HCT116 (cell line): ENCODE measurements at regions not wholly inside any gene's neighbourhood (a gene's known extent, or its start where the extent isn't known, plus 50 kb on each side); places are given as distances from the start of the nearest gene placed in this dataset.

Source experiments
- ATAC-seq: fragments of 200-7000 bp; cut with Tn5 transposase; 2 replicates; pipeline ENCODE4 v1.9.1; 2020; ENCODE audit warnings: mild to moderate bottlenecking, moderate library complexity
- BruUV-seq: library from RNA; stranded (reverse); fragments of 400-500 nt; replicated peaks from 2 replicates; lab custom pipeline; 2021; lab: Mats Ljungman, UMichigan
- CTCF ChIA-PET: fragments of 300-600 bp; sonication (Branson Sonifier 250); formaldehyde crosslinking; loops from one replicate; lab custom pipeline; 2021; ENCODE audit warnings: antibody characterized with exemption; lab: Charles Lee
- POLR2A ChIA-PET: fragments of 300-600, 350-600 bp; sonication (Branson Sonifier 250); formaldehyde crosslinking; loops from one replicate; lab custom pipeline; 2021; ENCODE audit warnings: antibody characterized with exemption; lab: Charles Lee
- RAD21 ChIA-PET, 2 experiments: fragments of 300-600 bp; sonication (Branson Sonifier 250); formaldehyde crosslinking; loops; one replicate each; lab custom pipeline; 2023; ENCODE audit warnings: low total read pairs in 2 of 2; ENCODE audit not compliant: uncharacterized antibody in 2 of 2, unreplicated experiment in 2 of 2, low non-redundant PET in 1 of 2; lab: Charles Lee
- DNase-seq: peaks from one replicate; pipeline ENCODE4 v3.0.0-alpha.2; 2010; ENCODE audit warnings: low read depth, low spot score
- H2AFZ ChIP-seq: fragments of 200-600 bp; shearing (Covaris generic), sonication (generic); 2 replicates; pipeline ENCODE4 v1.6.1; 2017; ENCODE audit warnings: low read depth, mixed run types, mixed read lengths, antibody characterized with exemption, low read length; ENCODE audit not compliant: poor library complexity, severe bottlenecking
- H3K27ac ChIP-seq: 2 replicates; pipeline ENCODE4 v1.5.1; 2012; ENCODE audit warnings: low read depth, low read length
- H3K27me3 ChIP-seq: fragments of 200-600 bp; sonication (generic); 2 replicates; pipeline ENCODE4 v1.6.1; 2016; ENCODE audit warnings: mixed run types, low read length, mixed read lengths; ENCODE audit not compliant: insufficient read depth
- H3K36me3 ChIP-seq, 2 experiments: fragments of 200-500 bp in 1 of 2; fragments of 200-600 bp in 1 of 2; sonication (Bioruptor generic) in 1 of 2; sonication (generic) in 1 of 2; 2 replicates each; pipeline versions ENCODE4 v1.5.1 to v1.6.1; 2014 to 2016; ENCODE audit warnings: low read length in 2 of 2, inconsistent platforms in 1 of 2, mixed read lengths in 1 of 2, mixed run types in 1 of 2; ENCODE audit not compliant: insufficient read depth in 2 of 2, control insufficient read depth in 1 of 2
- H3K4me1 ChIP-seq, 2 experiments: fragments of 200-600 bp in 1 of 2; sonication (generic) in 1 of 2; 2 replicates each; pipeline versions ENCODE4 v1.5.1 to v1.6.1; 2012 to 2017; ENCODE audit warnings: low read length in 2 of 2, inconsistent platforms in 1 of 2, mild to moderate bottlenecking in 1 of 2, mixed read lengths in 1 of 2, mixed run types in 1 of 2, moderate library complexity in 1 of 2; ENCODE audit not compliant: insufficient read depth in 2 of 2, control insufficient read depth in 1 of 2
- H3K4me2 ChIP-seq: fragments of 200-600 bp; sonication (generic); 2 replicates; pipeline ENCODE4 v1.6.1; 2017; ENCODE audit warnings: mixed run types, low read length, mixed read lengths
- H3K4me3 ChIP-seq, 2 experiments: fragments of 200-600 bp in 1 of 2; sonication (generic) in 1 of 2; replicated peaks in 1 of 2; 2 replicates each; pipeline ENCODE4 v1.5.1; 2011 to 2016; ENCODE audit warnings: low read length in 2 of 2, control low read depth in 1 of 2, low read depth in 1 of 2, mild to moderate bottlenecking in 1 of 2, mixed read lengths in 1 of 2, mixed run types in 1 of 2
- H3K79me2 ChIP-seq: fragments of 200-600 bp; sonication (generic); 2 replicates; pipeline ENCODE4 v1.6.1; 2017; ENCODE audit warnings: mild to moderate bottlenecking, mixed run types, low read length, moderate library complexity, mixed read lengths; ENCODE audit not compliant: insufficient read depth
- H3K9ac ChIP-seq: fragments of 200-600 bp; sonication (generic); 2 replicates; pipeline ENCODE4 v1.6.1; 2016; ENCODE audit warnings: low read length, mixed read lengths
- H3K9me2 ChIP-seq: fragments of 200-600 bp; sonication (generic), shearing (Covaris generic); 2 replicates; pipeline ENCODE4 v1.6.1; 2017; ENCODE audit warnings: mixed run types, mild to moderate bottlenecking, moderate library complexity; ENCODE audit not compliant: insufficient read depth
- H3K9me3 ChIP-seq, 2 experiments: fragments of 200-500 bp in 1 of 2; fragments of 200-600 bp in 1 of 2; sonication (Bioruptor generic) in 1 of 2; sonication (generic) in 1 of 2; 2 replicates each; pipeline ENCODE4 v1.6.1; 2014 to 2017; ENCODE audit warnings: low read length in 2 of 2, mixed read lengths in 2 of 2, inconsistent platforms in 1 of 2, low read depth in 1 of 2, mild to moderate bottlenecking in 1 of 2, mixed run types in 1 of 2, moderate library complexity in 1 of 2; ENCODE audit not compliant: control insufficient read depth in 1 of 2, insufficient read depth in 1 of 2
- H4K20me1 ChIP-seq: fragments of 200-600 bp; sonication (generic), shearing (Covaris generic); 2 replicates; pipeline ENCODE4 v1.6.1; 2017; ENCODE audit warnings: mixed run types, mild to moderate bottlenecking, moderate library complexity; ENCODE audit not compliant: insufficient read depth
- CTCF ChIP-seq, 3 experiments: fragments of 200-600 bp in 1 of 3; sonication (generic) in 1 of 3; IDR thresholded peaks in 2 of 3; conservative IDR thresholded peaks in 1 of 3; 2 replicates each; pipeline ENCODE4 v1.5.1; 2012 to 2017; ENCODE audit warnings: low read depth in 2 of 3, low read length in 2 of 3, antibody characterized with exemption in 1 of 3, borderline replicate concordance in 1 of 3, control low read depth in 1 of 3, mild to moderate bottlenecking in 1 of 3, mixed read lengths in 1 of 3, mixed run types in 1 of 3, moderate library complexity in 1 of 3; ENCODE audit not compliant: insufficient read depth in 1 of 3
- ELF1 ChIP-seq: IDR thresholded peaks from 2 replicates; pipeline ENCODE4 v1.6.1; 2012; ENCODE audit warnings: low read depth, borderline replicate concordance
- EZH2 ChIP-seq: fragments of 200-600 bp; sonication (generic); IDR thresholded peaks from 2 replicates; pipeline ENCODE4 v1.6.1; 2017; ENCODE audit warnings: antibody characterized with exemption, mixed run types
- EZH2phosphoT487 ChIP-seq: fragments of 200-600 bp; IDR thresholded peaks from 2 replicates; pipeline ENCODE4 v1.6.1; 2018; ENCODE audit warnings: antibody characterized with exemption, borderline replicate concordance
- FOSL1 ChIP-seq: IDR thresholded peaks from 2 replicates; pipeline ENCODE4 v1.6.1; 2012; ENCODE audit warnings: low read depth
- JUND ChIP-seq: IDR thresholded peaks from 2 replicates; pipeline ENCODE4 v1.6.1; 2012
- POLR2AphosphoS5 ChIP-seq: IDR thresholded peaks from 2 replicates; pipeline ENCODE4 v1.6.1; 2011; ENCODE audit warnings: mild to moderate bottlenecking, low read depth, low read length, moderate library complexity
- RAD21 ChIP-seq: IDR thresholded peaks from 2 replicates; pipeline ENCODE4 v1.6.1; 2012; ENCODE audit warnings: low read depth, mild to moderate bottlenecking
- SIN3A ChIP-seq: IDR thresholded peaks from 2 replicates; pipeline ENCODE4 v1.6.1; 2012; ENCODE audit warnings: low read depth
- SP1 ChIP-seq: IDR thresholded peaks from 2 replicates; pipeline ENCODE4 v1.6.1; 2012; ENCODE audit warnings: low read depth
- SRF ChIP-seq: IDR thresholded peaks from 2 replicates; pipeline ENCODE4 v1.6.1; 2012; ENCODE audit warnings: low read depth
- TCF7L2 ChIP-seq: IDR thresholded peaks from 2 replicates; pipeline ENCODE4 v1.7.0; 2011; ENCODE audit warnings: borderline replicate concordance, inconsistent platforms; ENCODE audit not compliant: insufficient read depth, insufficient read length; ENCODE audit errors: extremely low read depth
- ZNF274 ChIP-seq: fragments of 200-500 bp; sonication (Bioruptor generic); IDR thresholded peaks from 2 replicates; pipeline ENCODE4 v1.6.1; 2014; ENCODE audit warnings: mild to moderate bottlenecking, low read depth, low read length, inconsistent platforms
- intact Hi-C: fragments of 100-400 bp; cut with micrococcal nuclease; formaldehyde crosslinking; loops from 2 replicates; pipeline ENCODE4 v1.10.0; 2022
- TF ChIP-seq, protein P1 (sequence below): IDR thresholded peaks from 2 replicates; pipeline ENCODE4 v1.6.1; 2012; ENCODE audit warnings: low read depth
- TF ChIP-seq, protein P2 (sequence below): IDR thresholded peaks from 2 replicates; pipeline ENCODE4 v1.6.1; 2012

- Histone ChIP-seq H3K9me3 (no peaks in the 10 kb centered on the region), H3K9ac (no peak overlapping the region), H3K9me2 (no peaks in the 10 kb centered on the region), H3K27me3 (no peaks in the 10 kb centered on the region), H3K4me2 (no peak overlapping the region), H2AFZ (no peak overlapping the region), H3K27ac (no peak overlapping the region), H3K4me3 (no peak overlapping the region), H3K4me1 (no peaks in the 10 kb centered on the region), H3K79me2 (no peaks in the 10 kb centered on the region), H4K20me1 (no peaks in the 10 kb centered on the region), H3K36me3 (no peaks in the 10 kb centered on the region)
- CTCF ChIA-PET, result no interaction called here
- POLR2A ChIA-PET, result no interaction called here
- DNase-seq (no peak), ATAC-seq (no peak)
- intact Hi-C loops, result no loop called here
- RAD21 ChIA-PET, result no interaction called here
- TF ChIP-seq ELF1 (no peak), EZH2phosphoT487 (no peak), POLR2AphosphoS5 (no peak), SRF (no peak), ZNF274 (no peak), EZH2 (no peak), SIN3A (no peak), CTCF (IDR thresholded peaks at IDR 0.05 in 2 of 3, conservative IDR thresholded peaks at IDR 0.05 in 1 of 3; ENCODE audit: borderline replicate concordance in 1 of 3, insufficient read depth in 1 of 3, low read depth in 2 of 3, low read length in 2 of 3) (no peak), TCF7L2 (no peak), FOSL1 (no peak), JUND (no peak), SP1 (no peak), RAD21 (no peak)
- TF ChIP-seq, protein P1, sequence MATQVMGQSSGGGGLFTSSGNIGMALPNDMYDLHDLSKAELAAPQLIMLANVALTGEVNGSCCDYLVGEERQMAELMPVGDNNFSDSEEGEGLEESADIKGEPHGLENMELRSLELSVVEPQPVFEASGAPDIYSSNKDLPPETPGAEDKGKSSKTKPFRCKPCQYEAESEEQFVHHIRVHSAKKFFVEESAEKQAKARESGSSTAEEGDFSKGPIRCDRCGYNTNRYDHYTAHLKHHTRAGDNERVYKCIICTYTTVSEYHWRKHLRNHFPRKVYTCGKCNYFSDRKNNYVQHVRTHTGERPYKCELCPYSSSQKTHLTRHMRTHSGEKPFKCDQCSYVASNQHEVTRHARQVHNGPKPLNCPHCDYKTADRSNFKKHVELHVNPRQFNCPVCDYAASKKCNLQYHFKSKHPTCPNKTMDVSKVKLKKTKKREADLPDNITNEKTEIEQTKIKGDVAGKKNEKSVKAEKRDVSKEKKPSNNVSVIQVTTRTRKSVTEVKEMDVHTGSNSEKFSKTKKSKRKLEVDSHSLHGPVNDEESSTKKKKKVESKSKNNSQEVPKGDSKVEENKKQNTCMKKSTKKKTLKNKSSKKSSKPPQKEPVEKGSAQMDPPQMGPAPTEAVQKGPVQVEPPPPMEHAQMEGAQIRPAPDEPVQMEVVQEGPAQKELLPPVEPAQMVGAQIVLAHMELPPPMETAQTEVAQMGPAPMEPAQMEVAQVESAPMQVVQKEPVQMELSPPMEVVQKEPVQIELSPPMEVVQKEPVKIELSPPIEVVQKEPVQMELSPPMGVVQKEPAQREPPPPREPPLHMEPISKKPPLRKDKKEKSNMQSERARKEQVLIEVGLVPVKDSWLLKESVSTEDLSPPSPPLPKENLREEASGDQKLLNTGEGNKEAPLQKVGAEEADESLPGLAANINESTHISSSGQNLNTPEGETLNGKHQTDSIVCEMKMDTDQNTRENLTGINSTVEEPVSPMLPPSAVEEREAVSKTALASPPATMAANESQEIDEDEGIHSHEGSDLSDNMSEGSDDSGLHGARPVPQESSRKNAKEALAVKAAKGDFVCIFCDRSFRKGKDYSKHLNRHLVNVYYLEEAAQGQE, result no peak
- TF ChIP-seq, protein P2, sequence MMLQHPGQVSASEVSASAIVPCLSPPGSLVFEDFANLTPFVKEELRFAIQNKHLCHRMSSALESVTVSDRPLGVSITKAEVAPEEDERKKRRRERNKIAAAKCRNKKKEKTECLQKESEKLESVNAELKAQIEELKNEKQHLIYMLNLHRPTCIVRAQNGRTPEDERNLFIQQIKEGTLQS, result no peak
- no TSS peak for BruUV-seq
Observed at GRCh38 chr13:81153478-81153877, 812.6 kb upstream of the SPRY2 start.
